Stimulated activated CD4-positive, alpha-beta T cell treated with anti-CD3 and anti-CD28 coated beads, Interleukin-4, amount 100 ng/mL, for 1 hour (primary cell): ENCODE measurements at regions not wholly inside any gene's neighbourhood (a gene's known extent, or its start where the extent isn't known, plus 50 kb on each side); places are given as distances from the start of the nearest gene placed in this dataset.
"Not testable (repeated sequence)": the region's sequence is repeated elsewhere in the genome, so short reads cannot be mapped to it uniquely, and the experiment has no call there.

Source experiments
- DNase-seq: peaks from one replicate; pipeline ENCODE4 v3.0.0-alpha.2; 2020

DNA sequence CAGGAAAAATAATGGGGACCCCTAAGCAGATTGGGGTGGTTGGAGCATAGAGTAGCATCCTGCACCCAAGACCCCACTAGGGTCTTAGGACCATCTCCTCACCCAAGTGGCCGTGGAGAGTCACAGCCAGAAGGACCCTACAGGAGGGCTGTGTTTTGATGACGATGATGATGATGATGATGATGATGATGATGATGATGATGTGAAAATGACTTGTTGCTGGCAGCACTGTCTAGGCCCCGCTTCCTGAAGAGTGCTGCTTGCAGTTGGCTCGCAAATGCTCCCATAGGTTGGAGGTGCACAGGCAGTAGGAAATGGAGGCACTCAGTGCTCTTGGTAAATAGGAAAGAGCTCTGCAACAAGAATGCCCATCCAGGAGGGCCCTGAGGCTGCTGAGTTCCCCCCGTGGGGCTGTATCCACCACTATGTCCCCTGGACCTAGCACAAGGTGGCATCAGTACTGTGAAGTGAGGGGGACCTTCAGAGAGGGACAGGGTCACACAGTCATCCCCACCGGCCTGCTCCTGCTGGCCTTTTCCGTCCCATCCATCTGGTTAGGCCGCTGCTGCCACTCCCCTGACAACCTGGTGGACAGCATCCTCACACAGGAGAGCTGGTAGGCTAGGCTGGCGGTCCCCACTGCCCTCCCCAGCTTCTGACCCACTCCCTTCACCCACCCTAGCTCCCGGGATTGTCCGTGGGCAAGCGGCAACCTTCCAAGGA is 139.6 kb downstream of the FOXD2 start:
- no peak for DNase-seq

DNA sequence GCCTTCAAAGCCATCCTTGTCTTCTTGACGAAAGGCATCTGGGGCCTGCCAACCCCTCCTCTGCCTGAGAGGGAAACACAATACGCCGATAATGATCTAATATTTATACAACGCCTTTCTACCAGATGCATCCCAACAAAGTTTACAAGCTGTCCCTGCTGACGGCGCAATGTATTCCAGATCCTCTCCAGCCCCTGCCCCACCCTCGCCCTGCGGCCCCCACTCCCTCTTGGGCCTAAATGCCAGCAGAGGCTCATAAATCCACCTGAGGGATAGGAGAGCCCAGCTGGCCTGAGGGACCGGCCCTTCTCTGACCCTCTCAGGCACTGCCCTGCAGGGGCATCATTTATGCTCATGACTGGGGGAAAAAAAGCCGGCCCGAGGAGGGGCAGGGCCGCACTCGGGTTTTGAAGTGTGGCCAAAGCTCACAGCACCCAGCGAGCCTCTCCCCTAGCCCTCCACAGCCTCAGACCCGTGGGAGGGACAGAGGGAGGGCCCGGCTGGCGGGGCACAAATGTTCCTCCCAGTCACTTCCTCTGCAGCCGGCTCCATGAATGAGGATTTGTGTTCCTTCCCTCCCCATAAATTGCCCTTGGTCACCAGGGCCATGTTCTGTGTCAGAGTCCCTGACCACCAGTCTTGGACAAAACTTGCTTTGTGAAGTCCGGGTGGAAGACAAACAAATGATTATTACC is 140.3 kb downstream of the FOXD2 start:
- DNase-seq: no peak

GRCh38 chr1:47578721-47579419 is 141.0 kb downstream of the FOXD2 start:
- DNase-seq: no peak

DNA sequence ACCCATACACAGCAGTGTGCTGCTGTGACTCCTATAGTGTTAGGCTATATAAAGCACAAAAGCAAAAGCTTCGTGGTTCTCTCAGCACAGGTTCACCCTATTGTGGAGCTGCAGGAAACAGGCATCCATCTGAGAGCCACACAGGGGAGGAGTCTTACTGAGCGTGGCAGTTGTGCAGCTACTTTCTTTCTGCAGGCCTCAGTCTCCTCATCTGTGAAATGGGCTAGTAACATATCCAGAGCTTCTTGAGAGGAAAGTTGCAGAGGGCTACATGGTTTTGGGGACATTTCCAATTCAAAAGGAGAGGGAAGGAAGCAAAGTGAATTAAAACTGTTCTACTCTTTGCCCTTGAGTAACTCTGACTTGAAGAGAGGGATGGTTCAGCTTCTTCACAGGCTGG is 142.0 kb downstream of the FOXD2 start:
- DNase-seq: no peak

GRCh38 chr1:47580451-47580995 is 142.7 kb downstream of the FOXD2 start:
- no peak for DNase-seq

DNA sequence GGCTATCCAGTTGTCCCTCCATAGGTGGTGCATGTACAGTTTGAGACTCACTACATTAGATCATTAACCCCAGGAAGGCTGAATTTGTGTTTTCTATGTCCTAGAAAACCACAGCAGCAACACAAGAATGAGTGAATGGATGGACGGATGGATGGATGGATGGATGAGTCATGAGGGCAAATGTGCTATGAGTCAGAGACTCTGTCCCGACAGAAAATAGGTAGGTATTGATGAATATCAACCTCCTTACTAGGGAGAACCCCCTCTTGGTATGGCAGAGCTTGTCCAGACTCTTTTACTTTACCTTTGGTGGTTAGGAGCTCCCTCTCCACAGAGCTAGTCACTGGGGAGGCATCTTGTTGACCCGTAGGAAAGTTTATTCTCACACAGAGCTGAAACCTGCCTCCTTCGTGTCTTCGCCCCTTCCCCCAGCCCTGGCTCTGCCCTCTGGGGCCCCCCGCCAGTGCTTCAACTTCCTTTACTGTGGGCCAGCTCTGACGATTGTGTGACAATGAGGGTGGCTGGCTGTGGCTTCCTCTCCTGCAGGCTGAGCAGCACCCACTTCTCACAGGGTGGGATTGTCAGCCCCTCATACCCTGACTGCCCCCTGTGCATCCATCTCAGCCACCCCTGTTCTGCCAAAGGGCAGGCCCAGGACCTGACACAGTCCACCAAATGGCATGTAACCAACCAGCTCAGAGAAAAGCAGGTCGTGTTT is 145.2 kb downstream of the FOXD2 start:
- DNase-seq: no peak

GRCh38 chr1:47584249-47584648 is 146.4 kb downstream of the FOXD2 start:
- no peak for DNase-seq

DNA sequence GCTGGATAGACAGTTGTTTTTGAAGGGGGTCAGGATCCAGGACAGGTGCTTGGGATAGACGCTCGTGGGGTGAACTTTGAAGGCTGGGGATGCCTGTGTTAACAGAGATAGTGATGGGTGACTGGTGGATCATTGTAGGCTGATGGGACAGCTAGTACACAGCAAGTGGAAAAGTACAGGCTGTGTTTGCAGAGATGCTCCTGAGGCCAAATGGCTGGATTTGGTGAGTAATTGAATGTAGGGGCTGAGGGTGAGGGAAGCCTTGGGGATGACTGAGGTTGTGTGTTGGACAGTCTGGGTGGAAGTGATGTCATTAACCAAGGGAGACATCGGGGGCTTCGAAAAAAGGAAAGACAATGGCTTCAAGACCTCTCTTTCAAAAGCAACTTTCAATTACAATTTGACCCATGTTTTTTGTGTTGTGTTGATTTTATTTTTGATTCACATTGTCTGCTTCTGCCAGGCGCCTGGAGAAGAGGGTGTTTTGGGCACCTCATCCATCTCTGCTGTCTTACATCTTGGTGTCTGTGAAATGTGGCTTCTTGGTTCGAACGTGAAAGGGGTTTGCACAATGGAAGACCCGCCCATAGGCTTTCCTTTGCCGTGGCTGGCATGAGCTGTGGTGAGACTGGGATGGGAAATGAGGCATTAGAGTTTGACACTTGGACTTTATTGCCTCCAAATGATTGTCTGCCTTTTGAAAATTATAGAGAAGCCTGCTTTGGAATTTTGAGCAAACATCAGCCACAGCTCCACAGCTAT is 147.5 kb downstream of the FOXD2 start:
- no peak for DNase-seq

DNA sequence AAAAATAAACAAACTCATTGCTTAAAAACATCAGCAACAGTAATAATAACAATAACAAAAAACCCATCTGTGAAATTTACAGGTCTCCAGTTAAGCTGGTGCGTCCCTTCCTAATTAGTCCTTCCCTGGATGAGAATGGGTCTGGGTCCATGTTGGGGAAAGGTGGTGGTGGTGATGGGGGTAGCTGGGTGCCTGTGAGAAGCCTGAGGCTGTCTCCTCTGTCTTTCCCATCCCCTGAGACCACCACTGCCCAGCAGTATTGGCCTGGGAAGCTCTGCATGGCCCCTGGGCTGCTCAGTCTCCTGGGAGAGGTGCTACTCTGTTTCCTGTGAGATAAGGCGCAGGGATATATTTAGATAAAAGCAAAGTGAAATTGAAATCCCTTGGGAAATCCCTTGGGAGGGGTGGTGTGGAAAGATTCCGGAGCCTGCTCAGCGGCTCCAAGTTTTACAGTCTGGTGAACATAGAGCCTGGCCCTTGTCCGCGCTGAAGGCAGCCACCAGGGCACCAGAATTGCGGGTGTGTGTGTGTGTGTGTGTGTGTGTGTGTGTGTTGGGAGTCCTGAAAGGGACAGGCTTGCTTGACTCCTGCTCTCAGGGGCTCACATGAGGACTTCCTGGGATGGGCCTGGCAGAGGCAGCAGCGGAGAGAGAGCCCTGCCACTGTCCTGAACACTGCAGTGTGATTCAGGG is 150.2 kb downstream of the FOXD2 start:
- no peak for DNase-seq

- DNase-seq: no peak
These were observed 152.8 kb downstream of the FOXD2 start for GRCh38 chr1:47590523-47591225.

- DNase-seq: no peak
These were observed 154.0 kb downstream of the FOXD2 start for GRCh38 chr1:47591801-47592200.

GRCh38 chr1:47592296-47593012 is 154.6 kb downstream of the FOXD2 start:
- DNase-seq: no peak

GRCh38 chr1:47593013-47593568 is 155.2 kb downstream of the FOXD2 start:
- no peak for DNase-seq

DNA sequence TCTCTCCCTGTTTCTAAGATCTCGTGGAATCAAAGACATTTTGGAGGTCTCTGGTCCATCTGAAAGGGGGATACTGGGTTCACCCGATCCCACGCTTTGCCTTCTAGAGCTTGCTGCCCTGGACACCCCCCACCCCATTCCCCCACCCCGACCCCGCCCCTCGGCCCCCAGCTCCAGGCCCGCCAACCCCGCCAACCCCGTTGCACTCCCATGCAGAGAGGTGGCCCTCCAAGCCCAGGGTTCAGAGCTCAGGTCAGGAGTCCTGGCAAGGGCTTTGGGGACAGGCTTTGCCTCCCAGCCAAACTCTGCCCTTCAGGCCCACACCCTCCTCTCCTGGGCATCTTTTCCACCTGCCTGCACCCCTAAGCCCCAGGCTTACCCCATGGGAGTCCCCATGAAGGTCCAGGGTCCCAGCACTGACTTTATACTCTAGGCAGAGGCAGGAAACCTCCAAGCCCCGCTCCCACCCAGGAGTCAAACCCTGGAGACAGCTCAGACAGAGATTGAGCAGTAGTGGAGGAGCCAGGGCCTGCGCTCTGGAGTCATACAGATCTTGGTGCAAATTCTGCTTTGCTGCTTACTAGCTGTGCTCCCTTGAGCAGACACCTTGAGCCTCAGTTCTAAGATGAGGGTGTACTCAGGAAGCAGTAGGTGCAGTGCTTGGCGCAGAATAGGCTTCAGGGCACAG is 155.9 kb downstream of the FOXD2 start:
- no peak for DNase-seq

DNA sequence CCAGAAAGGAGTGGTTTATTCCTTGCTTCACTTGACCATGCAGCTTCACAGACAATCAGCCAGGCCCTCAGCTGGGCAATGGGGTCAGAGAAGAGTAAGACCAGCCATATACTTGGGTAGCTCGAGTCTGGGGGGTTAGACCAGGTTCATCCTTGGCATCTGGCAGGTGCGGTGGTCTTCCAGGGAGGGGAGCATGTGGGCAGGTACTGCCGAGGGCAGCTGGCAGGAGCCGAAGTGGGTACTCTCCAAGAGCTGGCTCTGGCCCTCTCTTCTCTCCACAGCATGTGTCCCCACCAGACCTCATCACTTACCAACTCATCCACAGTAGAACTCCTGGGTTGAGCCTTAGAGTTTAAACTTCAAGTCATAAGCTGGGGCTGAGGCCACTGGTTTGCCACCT is 156.8 kb downstream of the FOXD2 start:
- DNase-seq: no peak

DNA sequence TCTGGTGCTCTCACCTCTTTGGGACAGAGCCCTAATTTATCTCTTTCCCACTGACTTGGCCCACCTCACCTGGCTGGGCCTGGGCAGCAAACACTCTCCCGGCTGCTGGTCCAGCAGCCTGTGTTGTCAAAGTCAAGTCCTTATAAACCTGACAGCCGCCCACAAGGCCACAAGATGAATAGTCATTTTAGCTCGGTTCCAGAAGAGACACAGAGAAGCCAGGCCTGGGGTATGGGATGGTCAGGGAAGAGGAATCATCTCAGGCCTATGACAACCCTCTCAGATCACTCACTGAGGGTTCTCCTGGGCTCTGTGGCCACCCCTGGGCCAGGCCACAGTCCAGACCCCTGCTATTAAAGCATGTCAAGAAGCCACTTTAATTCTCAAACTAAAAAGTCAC is 158.5 kb downstream of the FOXD2 start:
- DNase-seq: no peak

- no peak for DNase-seq
These were observed 160.5 kb downstream of the FOXD2 start for GRCh38 chr1:47598357-47598756.

GRCh38 chr1:47599777-47600176 is 161.9 kb downstream of the FOXD2 start:
- DNase-seq: no peak

GRCh38 chr1:47602491-47602890 is 164.6 kb downstream of the FOXD2 start:
- not testable (repeated sequence) for DNase-seq
